Motor neuron (in vitro differentiated cells): ENCODE measurements at regions not wholly inside any gene's neighbourhood (a gene's known extent, or its start where the extent isn't known, plus 50 kb on each side); places are given as distances from the start of the nearest gene placed in this dataset.

Source experiments
- ATAC-seq, 8 experiments: fragments of 200-7000 bp; cut with Tn5 transposase; replicated peaks in 6 of 8; 2 replicates each; pipeline ENCODE4 v1.8.0; 2021; ENCODE audit warnings: mild to moderate bottlenecking in 8 of 8, moderate library complexity in 8 of 8
- H3K27ac ChIP-seq, 2 donors: fragments of 250-450 bp; sonication (Bioruptor Pico); 2 replicates each; pipeline ENCODE4 v1.9.0; 2021; ENCODE audit warnings: antibody characterized with exemption in 2 of 2, mild to moderate bottlenecking in 2 of 2, moderate library complexity in 1 of 2
- H3K4me1 ChIP-seq, 2 donors: fragments of 250-450 bp; sonication (Bioruptor Pico); replicated peaks in 1 of 2; 2 replicates each; pipeline ENCODE4 v1.6.1; 2021; ENCODE audit warnings: antibody characterized with exemption in 2 of 2, mild to moderate bottlenecking in 2 of 2, moderate library complexity in 1 of 2
- H3K4me3 ChIP-seq, 5 donors: fragments of 250-450 bp; sonication (Bioruptor Pico); 2 replicates each; pipeline ENCODE4 v1.9.0; 2021; ENCODE audit warnings: antibody characterized with exemption in 5 of 5, mild to moderate bottlenecking in 5 of 5, moderate library complexity in 4 of 5
- WGBS, 10 experiments: fragments of 450-650 bp; shearing (Covaris generic); methylation state at CpG; one replicate each; pipeline ENCODE4 v1.0.0; 2022; 5-methylcytosine and 5-hydroxymethylcytosine counted together
- in situ Hi-C, 9 experiments: fragments of 400-800 bp; cut with MboI; loops; one replicate each; pipeline ENCODE4 v1.15.0; 2021; ENCODE audit warnings: low sequenced_read_pairs in 9 of 9, low pct_unique_long_range_greater_than_20kb in 2 of 9; ENCODE audit not compliant: unreplicated experiment in 9 of 9

DNA sequence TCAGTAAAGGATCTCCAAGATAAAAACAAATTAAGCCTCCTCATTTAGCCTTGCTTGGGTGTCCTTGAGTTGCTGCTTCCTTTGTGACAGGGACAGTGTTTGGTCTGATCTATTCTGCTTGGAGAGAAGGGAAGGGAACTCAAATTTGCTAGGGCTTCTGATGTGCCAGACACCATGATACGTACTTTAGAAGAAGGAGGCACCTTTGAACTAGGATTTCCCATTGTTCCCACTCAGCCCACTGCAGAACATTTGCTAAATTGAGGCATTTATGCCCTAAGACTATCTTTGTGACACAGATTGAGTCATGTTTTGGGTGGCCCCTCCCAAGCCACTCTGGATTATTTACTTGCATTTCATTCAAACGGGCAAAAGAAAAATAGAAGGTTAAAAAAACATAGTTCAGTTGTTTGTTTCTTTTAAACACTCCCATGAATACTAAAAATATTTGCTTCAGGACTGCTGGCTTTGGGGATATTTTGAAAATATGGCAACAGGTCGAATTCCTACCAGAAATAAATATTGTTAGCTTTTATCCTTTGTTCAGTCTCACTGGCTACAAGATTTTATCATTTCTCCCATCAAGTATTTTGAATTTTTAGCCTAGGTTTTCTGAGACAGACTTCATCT, 81.9 kb upstream of the WLS start:
- in situ Hi-C loops = no loop called here
- ATAC-seq = peak; percentile 43 to 86 (median 64)
- WGBS, 10 experiments = 0 to 40% (median 24%) methylated on average over 1 to 3 of the region's 3 CpGs
- Histone ChIP-seq H3K27ac (peak overlapping the region; percentile 4 to 26), H3K4me1 (peaks cover 10 to 15% of the 10 kb centered on the region in 2 donors), H3K4me3 (no peak overlapping the region)

DNA sequence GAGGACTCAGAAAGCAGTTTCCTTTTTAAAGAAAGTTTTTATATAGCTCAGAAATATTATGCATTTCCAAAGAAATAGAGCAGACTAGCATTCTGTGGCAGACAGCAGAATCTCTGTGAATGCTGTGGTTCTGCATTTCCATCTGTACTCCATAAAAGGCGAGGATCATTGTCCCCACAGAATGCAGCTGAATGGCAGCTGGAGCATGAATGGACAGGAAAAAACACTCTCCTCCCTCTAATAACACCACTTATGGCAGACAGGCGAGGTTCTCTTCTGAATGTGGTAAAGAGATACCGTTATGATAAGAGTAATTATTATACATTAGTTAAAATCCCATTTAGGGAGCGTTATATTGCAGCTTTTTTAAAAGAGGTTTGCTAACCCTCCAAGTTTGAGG, 81.4 kb upstream of the WLS start:
- ATAC-seq = peak; percentile 50 to 97 (median 86)
- no peak overlapping the region for H3K4me3 ChIP-seq
- in situ Hi-C loops = no loop called here
- H3K27ac ChIP-seq = peak overlapping the region; percentile 9 to 26
- peaks cover 10 to 15% of the 10 kb centered on the region in 2 donors for H3K4me1 ChIP-seq
- WGBS, 10 experiments = 0 to 36% (median 17%) methylated on average over 1 to 4 of the region's 4 CpGs; no CpG with 5 or more reads in 1 of the 10 experiments

DNA sequence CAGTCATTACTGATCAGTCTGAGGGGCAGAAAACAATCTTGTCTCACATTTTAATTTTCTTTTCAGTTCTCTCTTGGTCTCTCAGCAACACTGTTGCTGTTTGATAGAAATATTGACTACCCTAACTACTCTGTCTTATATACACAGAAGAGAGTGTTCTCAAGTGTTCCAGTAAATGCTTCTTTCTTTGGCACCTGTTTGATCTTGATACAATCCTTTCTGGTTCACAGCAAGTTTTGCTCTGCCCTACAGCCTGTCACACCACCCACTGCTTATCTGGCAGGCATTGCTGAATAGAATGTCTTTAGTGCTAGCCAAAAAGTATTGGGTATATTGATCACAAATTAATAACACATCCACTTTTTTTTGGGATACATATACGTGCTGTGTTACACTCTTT, 75.7 kb upstream of the WLS start:
- Histone ChIP-seq H3K4me3 (no peak overlapping the region), H3K4me1 (no peaks in the 10 kb centered on the region), H3K27ac (no peak overlapping the region)
- WGBS, 10 experiments = 40 to 100% (median 88%) methylated on average over 1 of the region's 1 CpG; no CpG with 5 or more reads in 1 of the 10 experiments
- peak in 2 of 8 experiments; percentile 36 to 86 for ATAC-seq
- in situ Hi-C loops = no loop called here

DNA sequence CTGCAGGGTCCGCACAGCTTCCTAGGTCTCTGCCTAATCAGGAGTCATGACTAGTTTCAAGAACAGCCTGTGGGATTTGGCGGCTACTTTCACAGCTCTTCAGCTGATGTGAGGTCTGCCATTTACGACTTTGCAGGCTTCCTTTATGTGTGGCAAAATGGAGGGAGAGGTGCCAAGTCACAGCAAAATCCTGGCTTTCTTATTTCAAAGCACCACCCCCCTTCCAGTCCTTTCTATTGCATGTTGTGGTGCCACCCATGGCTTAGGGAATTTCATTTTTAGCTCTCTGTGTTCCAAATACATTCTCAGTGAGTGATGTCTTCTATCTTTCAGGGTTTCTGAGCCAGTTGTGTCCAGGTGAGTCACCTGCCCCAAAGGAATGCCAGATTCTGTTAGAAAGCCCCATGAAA, 75.1 kb upstream of the WLS start:
- no peaks in the 10 kb centered on the region for H3K4me1 ChIP-seq
- no peak for ATAC-seq
- WGBS, 10 experiments = 37 to 72% (median 68%) methylated on average over 1 to 3 of the region's 3 CpGs; no CpG with 5 or more reads in 3 of the 10 experiments
- in situ Hi-C loops = no loop called here
- no peak overlapping the region for H3K27ac ChIP-seq
- no peak overlapping the region for H3K4me3 ChIP-seq

DNA sequence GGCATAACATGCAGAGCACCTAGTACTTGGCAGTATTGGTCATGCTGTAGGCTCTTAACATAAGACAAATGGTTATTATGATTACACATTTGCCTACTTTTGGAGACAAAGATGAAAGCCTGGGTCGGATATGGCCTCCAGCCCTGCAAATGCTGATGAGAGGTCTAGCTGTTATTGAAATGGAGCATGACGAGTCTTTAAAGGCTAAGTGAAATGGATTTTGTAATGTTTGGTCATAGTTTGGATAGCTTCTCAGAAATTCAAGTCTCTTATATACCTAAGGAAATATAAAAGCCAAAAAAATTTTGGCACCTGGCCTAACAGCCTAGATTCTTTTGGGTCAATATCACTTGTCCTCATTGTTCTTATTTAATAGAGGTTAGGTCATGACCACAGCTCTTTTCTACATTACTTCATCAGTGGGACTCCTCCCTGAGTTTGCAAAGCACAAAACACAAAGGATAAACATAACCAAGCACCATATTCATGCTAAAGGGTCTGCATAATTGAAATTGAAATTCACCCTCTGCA, 69.2 kb upstream of the WLS start:
- 0 to 100% (median 62%) methylated on average over 1 to 2 of the region's 2 CpGs; no CpG with 5 or more reads in 1 of the 10 experiments for WGBS, 10 experiments

DNA sequence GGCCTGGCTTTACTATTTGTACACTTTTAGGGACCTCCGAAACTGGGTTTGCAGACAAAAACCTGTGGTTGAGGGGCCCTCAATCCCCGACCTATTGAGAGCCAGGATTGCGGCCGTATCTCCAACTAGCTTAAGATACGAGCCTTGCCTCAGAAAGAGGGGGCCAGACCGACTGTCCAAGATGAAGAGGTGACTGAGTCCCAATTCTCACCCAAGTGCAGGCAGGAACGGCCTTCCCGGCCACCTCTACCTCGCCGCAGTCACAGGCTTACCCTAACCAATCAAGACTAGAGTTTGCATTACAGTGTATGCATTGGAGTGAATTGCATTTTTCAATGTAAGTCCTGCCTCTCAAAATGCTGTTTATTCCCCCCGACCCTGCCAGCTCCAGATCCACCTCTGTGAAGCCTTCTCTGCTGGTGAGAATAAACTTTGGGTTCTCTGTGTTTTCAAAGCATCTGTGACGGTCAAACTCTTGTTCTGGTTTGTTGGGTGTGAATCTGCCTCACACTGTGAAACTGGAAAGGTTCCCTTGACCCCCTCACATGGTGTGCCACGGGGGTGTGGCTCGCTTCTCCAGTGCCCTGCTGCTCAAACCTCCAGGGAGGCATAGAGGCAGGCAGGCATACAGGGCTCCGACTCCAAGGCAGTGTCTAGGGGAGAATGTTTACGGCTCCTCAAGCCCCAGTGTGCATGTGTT, 62.2 kb upstream of the WLS start:
- Histone ChIP-seq H3K4me1 (peaks cover 21 to 35% of the 10 kb centered on the region in 2 donors), H3K4me3 (no peak overlapping the region), H3K27ac (no peak overlapping the region)
- 12 to 88% (median 46%) methylated on average over 3 to 16 of the region's 16 CpGs; no CpG with 5 or more reads in 4 of the 10 experiments for WGBS, 10 experiments
- in situ Hi-C loops = no loop called here
- peak in 5 of 8 experiments; percentile 15 to 39 (median 31) for ATAC-seq

More for the DNA sequence above, 69.2 kb upstream of the WLS start:
- no peak overlapping the region for H3K4me3 ChIP-seq
- peak in 5 of 8 experiments; percentile 24 to 94 (median 93) for ATAC-seq
- in situ Hi-C loops = no loop called here
- no peaks in the 10 kb centered on the region for H3K4me1 ChIP-seq
- no peak overlapping the region for H3K27ac ChIP-seq

DNA sequence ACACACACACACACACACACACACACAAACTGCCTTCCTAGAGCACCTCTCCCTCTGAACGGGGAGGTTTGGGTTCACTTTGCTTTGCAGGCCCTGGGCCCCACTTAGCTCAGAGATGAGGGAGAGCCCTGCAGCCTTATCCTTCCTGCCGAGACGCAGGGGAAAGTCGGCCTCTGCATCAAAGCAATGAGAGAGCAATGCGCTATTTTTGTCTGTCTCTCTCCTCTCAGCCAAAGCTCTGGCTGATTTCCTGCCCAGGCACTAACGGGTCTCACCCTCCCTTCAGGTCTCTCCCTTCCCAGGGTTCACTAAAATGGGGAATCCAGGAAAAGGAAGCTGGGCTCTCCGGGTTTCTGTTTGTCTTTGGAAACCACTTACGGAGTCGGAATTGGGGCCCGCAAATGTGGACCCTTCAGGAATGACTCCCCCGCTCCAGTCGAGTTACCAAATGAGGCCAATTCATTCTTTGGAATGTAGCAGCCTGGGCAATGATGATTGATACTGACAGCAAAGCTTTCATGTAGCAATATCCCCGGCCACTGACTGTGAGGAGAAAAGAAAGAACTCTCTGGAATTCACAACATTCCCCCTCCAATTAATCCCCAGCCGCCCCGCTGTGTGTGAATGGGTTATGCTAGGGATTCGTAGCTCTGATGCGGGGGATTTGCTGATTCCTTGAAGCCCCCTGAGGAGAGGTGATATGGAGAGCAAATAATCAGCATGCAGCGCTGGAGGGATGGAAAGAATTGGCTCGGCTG, 61.5 kb upstream of the WLS start:
- H3K4me1 ChIP-seq = peaks cover 21 to 35% of the 10 kb centered on the region in 2 donors
- peak overlapping the region in 1 of 2 donors; percentile 24 for H3K27ac ChIP-seq
- in situ Hi-C loops = no loop called here
- 0 to 100% (median 22%) methylated on average over 1 to 14 of the region's 19 CpGs for whole genome bisulfite sequencing, 10 experiments
- peak overlapping the region in 3 of 5 donors; percentile 3 to 16 (median 5) for H3K4me3 ChIP-seq
- peak in 7 of 8 experiments; percentile 45 to 84 (median 82) for ATAC-seq

DNA sequence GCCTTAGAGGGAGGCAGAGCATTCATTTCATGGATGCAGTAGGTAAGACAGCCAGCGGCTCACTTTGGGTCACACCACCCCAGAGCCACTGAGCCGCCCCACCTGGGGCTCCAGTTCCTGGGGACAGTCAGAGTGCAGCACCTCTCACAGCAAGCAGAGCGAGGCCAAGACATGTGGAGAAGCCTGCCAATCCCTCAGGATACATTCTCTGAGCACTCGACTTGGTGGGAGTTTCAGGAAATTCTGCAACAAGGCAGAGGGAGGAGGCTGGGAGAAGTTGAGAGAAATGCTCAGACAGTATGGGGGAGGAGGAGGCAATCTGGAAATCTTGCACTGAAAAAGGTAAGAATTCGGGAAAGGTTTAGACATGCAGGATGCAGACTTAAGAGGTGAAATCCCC, 60.8 kb upstream of the WLS start:
- ATAC-seq = peak in 5 of 8 experiments; percentile 5 to 22 (median 9)
- Histone ChIP-seq H3K4me3 (no peak overlapping the region), H3K27ac (no peak overlapping the region), H3K4me1 (peaks cover 21 to 35% of the 10 kb centered on the region in 2 donors)
- WGBS, 10 experiments = 0 to 72% (median 44%) methylated on average over 1 to 4 of the region's 5 CpGs; no CpG with 5 or more reads in 4 of the 10 experiments
- in situ Hi-C loops = no loop called here

DNA sequence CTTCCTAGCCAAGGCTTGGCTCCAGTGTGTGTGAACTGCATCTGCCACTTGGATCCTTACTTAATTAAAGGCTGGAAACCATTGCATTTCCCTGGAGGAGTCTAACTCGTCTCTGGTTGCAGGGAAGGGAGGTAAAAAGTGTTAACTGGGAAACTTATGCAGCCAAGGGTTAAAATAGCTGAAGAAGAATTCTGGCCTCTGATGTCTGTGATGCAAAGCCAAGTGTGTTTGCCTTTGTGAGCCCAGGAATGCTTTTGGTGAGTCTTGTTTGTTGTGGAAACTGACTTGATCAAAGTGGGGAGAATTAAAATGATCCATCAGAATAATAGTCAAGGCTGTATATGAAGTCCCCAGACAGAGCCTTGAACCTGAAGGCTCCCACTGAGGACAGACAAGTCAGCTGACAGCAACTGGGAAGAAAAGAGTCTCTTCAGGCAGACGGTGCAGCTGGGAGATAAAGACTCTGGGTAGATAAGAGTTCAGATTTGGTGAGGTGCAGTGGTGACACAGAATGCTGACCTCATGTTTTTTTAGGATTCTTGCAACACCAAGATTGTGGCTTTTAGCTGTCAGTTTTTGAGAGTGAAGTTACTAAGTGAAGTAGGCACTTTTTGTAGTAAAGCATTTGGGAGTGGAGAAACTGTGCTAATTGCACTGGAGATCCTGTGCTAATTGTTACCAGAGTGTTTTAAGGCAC, 59.5 kb upstream of the WLS start:
- H3K4me3 ChIP-seq = no peak overlapping the region
- in situ Hi-C loops = no loop called here
- H3K27ac ChIP-seq = no peak overlapping the region
- WGBS, 10 experiments = 20 to 58% (median 33%) methylated on average over 1 to 2 of the region's 2 CpGs; no CpG with 5 or more reads in 3 of the 10 experiments
- ATAC-seq = no peak
- peaks cover 21 to 35% of the 10 kb centered on the region in 2 donors for H3K4me1 ChIP-seq

DNA sequence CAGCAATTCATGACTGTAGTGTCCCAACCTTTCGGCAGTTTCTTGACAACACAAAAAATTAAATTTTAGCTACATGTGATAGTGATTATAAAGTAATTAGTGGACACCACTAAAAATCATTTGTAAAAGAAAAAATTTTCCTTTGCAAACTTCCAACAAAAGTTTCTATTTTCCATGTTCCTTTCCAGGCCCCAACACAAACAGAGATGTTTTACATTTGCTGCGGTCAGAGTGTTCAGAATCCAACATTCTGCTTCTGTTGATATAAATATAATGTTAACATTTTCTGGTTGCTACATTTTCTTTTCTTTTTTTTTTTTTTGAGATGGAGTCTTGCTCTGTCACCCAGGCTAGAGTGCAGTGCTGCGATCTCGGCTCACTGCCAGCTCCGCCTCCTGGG, 54.9 kb upstream of the WLS start:
- WGBS, 10 experiments = 36 to 100% (median 86%) methylated on average over 1 to 5 of the region's 5 CpGs; no CpG with 5 or more reads in 1 of the 10 experiments
- in situ Hi-C loops = no loop called here
- H3K4me1 ChIP-seq = peaks cover 0 to 6% of the 10 kb centered on the region in 2 donors
- no peak overlapping the region for H3K4me3 ChIP-seq
- no peak overlapping the region for H3K27ac ChIP-seq
- no peak for ATAC-seq

DNA sequence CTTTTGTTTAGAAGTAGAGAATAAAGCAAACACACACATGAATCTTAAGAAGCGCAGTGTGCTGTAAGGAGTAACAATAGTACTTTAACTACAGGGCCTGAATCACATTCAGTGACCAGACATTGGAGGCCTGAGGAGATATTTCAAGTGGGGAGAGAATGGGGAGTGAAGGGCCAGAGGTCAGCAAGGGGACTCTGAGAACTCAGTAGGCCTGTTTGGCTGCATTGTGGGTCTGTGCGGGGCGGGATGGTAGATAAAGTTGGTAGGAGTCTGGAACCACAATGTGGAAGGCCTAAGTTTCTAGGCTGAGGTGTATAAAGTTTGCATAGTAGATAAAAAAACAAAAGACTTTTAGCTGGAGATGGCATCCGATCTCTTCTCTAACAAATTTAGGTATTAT, 52.7 kb upstream of the WLS start:
- WGBS, 10 experiments = 71 to 100% (median 93%) methylated on average over 1 to 4 of the region's 4 CpGs
- Histone ChIP-seq H3K4me3 (no peak overlapping the region), H3K4me1 (no peaks in the 10 kb centered on the region), H3K27ac (no peak overlapping the region)
- in situ Hi-C loops = no loop called here
- ATAC-seq = no peak

DNA sequence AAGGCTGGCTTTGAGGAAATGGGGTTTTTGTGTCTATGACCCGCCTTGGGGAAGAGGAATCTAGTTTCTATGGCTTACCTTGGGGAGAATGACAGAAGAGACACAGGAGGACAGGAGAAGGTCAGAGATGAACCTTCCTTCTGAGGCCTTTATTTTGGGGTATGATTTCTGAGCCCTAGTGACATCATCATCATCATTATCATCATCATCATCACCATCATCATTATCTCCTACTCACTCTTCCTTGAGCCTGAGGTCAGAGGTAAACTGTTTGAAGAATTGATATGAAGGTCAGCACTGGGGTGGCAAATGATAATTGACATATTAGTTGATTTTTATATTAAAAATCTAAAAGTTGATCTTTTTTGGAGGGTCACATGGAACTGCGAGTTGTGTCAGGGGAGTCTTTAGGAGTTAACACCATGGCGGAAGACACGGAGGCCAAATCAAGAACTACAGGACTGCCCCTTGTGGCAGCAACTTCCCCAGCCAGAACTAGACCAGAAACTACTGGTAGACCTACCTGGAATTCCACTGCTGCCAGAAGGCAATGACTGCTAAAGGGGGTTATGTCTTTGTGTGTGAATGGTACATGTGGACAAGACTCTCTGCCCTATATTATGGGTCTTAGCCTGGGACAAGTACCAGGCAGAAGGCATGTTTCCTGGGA, 49.8 kb upstream of the WLS start:
- Histone ChIP-seq H3K4me3 (no peak overlapping the region), H3K27ac (no peak overlapping the region), H3K4me1 (no peaks in the 10 kb centered on the region)
- 0 to 100% (median 63%) methylated on average over 1 to 4 of the region's 4 CpGs; no CpG with 5 or more reads in 1 of the 10 experiments for WGBS, 10 experiments
- ATAC-seq = no peak
- in situ Hi-C loops = no loop called here
